ENCODE measurements at regions not wholly inside any gene's neighbourhood (a gene's known extent, or its start where the extent isn't known, plus 50 kb on each side); places are given as distances from the start of the nearest gene placed in this dataset.

DNA sequence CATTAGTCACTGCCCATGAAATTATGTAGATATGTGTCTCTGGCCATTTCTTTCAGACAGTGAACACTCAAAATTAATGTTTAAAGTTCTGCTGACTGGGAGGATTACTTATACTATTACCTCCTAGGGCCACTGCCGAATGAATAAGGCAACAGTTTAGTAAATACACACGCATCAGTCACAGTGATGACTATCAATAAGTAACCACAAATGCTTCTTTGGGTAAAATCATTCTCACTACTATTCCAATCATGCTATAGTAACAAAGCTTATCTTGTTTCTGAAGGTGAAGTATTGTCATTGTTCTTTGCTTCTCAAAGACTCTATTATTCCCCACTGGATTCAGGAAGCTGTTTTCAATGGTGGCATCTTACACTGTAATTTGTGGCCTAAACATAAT is 478.8 kb downstream of the EPHA3 start (continued):
- TF ChIP-seq ZNF70 (CRISPR knock-in tag; IDR thresholded peaks at IDR 0.05) (no peak), ZFP30 (CRISPR knock-in tag; IDR thresholded peaks at IDR 0.05) (no peak)
- TF ChIP-seq, protein P1, sequence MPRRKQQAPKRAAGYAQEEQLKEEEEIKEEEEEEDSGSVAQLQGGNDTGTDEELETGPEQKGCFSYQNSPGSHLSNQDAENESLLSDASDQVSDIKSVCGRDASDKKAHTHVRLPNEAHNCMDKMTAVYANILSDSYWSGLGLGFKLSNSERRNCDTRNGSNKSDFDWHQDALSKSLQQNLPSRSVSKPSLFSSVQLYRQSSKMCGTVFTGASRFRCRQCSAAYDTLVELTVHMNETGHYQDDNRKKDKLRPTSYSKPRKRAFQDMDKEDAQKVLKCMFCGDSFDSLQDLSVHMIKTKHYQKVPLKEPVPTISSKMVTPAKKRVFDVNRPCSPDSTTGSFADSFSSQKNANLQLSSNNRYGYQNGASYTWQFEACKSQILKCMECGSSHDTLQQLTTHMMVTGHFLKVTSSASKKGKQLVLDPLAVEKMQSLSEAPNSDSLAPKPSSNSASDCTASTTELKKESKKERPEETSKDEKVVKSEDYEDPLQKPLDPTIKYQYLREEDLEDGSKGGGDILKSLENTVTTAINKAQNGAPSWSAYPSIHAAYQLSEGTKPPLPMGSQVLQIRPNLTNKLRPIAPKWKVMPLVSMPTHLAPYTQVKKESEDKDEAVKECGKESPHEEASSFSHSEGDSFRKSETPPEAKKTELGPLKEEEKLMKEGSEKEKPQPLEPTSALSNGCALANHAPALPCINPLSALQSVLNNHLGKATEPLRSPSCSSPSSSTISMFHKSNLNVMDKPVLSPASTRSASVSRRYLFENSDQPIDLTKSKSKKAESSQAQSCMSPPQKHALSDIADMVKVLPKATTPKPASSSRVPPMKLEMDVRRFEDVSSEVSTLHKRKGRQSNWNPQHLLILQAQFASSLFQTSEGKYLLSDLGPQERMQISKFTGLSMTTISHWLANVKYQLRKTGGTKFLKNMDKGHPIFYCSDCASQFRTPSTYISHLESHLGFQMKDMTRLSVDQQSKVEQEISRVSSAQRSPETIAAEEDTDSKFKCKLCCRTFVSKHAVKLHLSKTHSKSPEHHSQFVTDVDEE (CRISPR knock-in tag; IDR thresholded peaks at IDR 0.05) = no peak

DNA sequence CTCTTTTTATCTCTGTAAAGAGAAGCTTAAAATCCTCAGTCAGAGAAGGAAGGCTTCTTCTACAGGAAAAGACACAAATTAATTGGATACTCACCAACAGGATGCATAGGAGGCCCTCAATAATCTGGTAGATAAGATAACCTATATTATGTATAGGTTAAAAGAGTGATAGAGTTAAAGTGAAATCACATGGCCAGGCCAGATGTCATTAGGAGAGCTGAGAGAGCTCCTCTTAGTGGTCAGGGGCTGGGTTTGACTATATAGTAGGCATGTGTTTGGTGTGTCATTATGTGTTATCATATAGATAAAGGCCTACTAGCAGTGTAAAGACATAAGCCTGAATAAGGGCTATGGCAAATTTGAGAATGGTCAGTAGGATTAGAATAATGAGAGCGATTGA is 479.3 kb downstream of the EPHA3 start:
- no peak for ATAC-seq
- no peak for TF ChIP-seq SNAI2 (CRISPR knock-in tag; IDR thresholded peaks at IDR 0.05)
- no peak for TF ChIP-seq ZNF565 (CRISPR knock-in tag; conservative IDR thresholded peaks at IDR 0.05; ENCODE audit: low read depth)
- TF ChIP-seq RARB (CRISPR knock-in tag; IDR thresholded peaks at IDR 0.05) = no peak
- TF ChIP-seq TCF4 (CRISPR knock-in tag; IDR thresholded peaks at IDR 0.05; ENCODE audit: borderline replicate concordance) = no peak
- TF ChIP-seq ZC3H10 (CRISPR knock-in tag; IDR thresholded peaks at IDR 0.05) = no peak
- TF ChIP-seq ZNF8 (CRISPR knock-in tag; IDR thresholded peaks at IDR 0.05) = no peak
- TF ChIP-seq BACH2 (CRISPR knock-in tag; IDR thresholded peaks at IDR 0.05; ENCODE audit: borderline replicate concordance) = no peak

DNA sequence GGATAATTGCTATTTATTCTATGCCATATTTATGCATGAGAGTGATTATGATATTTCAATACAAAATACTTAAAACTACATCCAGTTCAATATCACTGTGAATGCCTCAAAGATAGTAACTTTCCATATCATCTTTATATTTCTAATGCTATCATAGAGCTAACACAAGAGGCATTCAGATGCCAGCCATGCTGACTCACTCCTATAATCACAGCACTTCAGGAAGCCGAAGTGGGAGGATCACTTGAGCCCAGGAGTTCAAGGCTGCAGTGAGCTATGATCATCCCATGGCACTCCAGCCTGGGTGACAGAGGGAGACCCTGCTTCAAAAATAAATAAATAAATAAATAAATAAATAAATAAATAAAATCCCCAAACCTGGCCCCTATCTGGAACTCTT is 498.7 kb downstream of the EPHA3 start:
- TF ChIP-seq SNAI2 (CRISPR knock-in tag; IDR thresholded peaks at IDR 0.05) = no peak
- TF ChIP-seq, protein P2, sequence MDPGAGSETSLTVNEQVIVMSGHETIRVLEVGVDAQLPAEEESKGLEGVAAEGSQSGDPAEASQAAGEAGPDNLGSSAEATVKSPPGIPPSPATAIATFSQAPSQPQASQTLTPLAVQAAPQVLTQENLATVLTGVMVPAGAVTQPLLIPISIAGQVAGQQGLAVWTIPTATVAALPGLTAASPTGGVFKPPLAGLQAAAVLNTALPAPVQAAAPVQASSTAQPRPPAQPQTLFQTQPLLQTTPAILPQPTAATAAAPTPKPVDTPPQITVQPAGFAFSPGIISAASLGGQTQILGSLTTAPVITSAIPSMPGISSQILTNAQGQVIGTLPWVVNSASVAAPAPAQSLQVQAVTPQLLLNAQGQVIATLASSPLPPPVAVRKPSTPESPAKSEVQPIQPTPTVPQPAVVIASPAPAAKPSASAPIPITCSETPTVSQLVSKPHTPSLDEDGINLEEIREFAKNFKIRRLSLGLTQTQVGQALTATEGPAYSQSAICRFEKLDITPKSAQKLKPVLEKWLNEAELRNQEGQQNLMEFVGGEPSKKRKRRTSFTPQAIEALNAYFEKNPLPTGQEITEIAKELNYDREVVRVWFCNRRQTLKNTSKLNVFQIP (CRISPR knock-in tag; IDR thresholded peaks at IDR 0.05; ENCODE audit: borderline replicate concordance, low read depth) = no peak
- no peak for TF ChIP-seq ZFP30 (CRISPR knock-in tag; IDR thresholded peaks at IDR 0.05)
- no peak for TF ChIP-seq RARB (CRISPR knock-in tag; IDR thresholded peaks at IDR 0.05)
- no peak for TF ChIP-seq ISL1 (CRISPR knock-in tag; IDR thresholded peaks at IDR 0.05)
- TF ChIP-seq, protein P3, sequence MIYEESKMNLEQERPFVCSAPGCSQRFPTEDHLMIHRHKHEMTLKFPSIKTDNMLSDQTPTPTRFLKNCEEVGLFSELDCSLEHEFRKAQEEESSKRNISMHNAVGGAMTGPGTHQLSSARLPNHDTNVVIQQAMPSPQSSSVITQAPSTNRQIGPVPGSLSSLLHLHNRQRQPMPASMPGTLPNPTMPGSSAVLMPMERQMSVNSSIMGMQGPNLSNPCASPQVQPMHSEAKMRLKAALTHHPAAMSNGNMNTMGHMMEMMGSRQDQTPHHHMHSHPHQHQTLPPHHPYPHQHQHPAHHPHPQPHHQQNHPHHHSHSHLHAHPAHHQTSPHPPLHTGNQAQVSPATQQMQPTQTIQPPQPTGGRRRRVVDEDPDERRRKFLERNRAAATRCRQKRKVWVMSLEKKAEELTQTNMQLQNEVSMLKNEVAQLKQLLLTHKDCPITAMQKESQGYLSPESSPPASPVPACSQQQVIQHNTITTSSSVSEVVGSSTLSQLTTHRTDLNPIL (CRISPR knock-in tag; IDR thresholded peaks at IDR 0.05; ENCODE audit: low read depth) = no peak
- TF ChIP-seq ARNTL (CRISPR knock-in tag; IDR thresholded peaks at IDR 0.05; ENCODE audit: borderline replicate concordance, low read depth) = no peak
- TF ChIP-seq PPARA (CRISPR knock-in tag; IDR thresholded peaks at IDR 0.05; ENCODE audit: borderline replicate concordance) = no peak
- TF ChIP-seq, protein P4, sequence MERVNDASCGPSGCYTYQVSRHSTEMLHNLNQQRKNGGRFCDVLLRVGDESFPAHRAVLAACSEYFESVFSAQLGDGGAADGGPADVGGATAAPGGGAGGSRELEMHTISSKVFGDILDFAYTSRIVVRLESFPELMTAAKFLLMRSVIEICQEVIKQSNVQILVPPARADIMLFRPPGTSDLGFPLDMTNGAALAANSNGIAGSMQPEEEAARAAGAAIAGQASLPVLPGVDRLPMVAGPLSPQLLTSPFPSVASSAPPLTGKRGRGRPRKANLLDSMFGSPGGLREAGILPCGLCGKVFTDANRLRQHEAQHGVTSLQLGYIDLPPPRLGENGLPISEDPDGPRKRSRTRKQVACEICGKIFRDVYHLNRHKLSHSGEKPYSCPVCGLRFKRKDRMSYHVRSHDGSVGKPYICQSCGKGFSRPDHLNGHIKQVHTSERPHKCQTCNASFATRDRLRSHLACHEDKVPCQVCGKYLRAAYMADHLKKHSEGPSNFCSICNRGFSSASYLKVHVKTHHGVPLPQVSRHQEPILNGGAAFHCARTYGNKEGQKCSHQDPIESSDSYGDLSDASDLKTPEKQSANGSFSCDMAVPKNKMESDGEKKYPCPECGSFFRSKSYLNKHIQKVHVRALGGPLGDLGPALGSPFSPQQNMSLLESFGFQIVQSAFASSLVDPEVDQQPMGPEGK (CRISPR knock-in tag; IDR thresholded peaks at IDR 0.05; ENCODE audit: borderline replicate concordance) = no peak
- TF ChIP-seq ZNF8 (CRISPR knock-in tag; IDR thresholded peaks at IDR 0.05) = no peak
- no peak for TF ChIP-seq ZFP3 (CRISPR knock-in tag; IDR thresholded peaks at IDR 0.05)
- TF ChIP-seq BACH2 (CRISPR knock-in tag; IDR thresholded peaks at IDR 0.05; ENCODE audit: borderline replicate concordance) = no peak
- TF ChIP-seq GLIS3 (CRISPR knock-in tag; IDR thresholded peaks at IDR 0.05) = no peak
- no peak for TF ChIP-seq TOX (CRISPR knock-in tag; IDR thresholded peaks at IDR 0.05; ENCODE audit: borderline replicate concordance)
- no peak for TF ChIP-seq ZC3H10 (CRISPR knock-in tag; IDR thresholded peaks at IDR 0.05)
- no peak for TF ChIP-seq ZNF70 (CRISPR knock-in tag; IDR thresholded peaks at IDR 0.05)
- no peak for TF ChIP-seq CSDC2 (CRISPR knock-in tag; IDR thresholded peaks at IDR 0.05)
- TF ChIP-seq ESRRG (CRISPR knock-in tag; IDR thresholded peaks at IDR 0.05) = no peak
- no peak for ATAC-seq

DNA sequence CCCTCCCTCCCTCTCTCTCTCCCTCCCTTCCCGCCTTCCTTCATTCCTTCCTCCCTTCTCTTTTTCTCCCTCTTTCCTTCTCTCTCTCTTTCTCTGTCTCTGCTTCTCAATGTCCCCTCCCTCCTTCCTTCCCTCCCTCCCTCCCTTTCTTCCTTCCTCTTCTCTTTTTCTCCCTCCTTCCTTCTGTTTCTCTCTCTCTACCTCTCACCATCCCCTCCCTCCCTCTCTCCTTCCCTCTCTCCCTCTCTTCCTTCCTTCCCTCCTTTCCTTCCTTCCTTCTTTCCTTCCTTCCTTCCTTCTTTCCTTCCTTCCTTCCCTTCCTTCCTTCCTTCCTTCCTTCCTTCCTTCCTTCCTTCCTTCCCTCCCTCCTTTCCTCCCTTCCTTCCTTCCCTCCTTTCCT is 504.6 kb downstream of the EPHA3 start:
- TF ChIP-seq BACH2 (CRISPR knock-in tag; IDR thresholded peaks at IDR 0.05; ENCODE audit: borderline replicate concordance) (no peak), CSDC2 (CRISPR knock-in tag; IDR thresholded peaks at IDR 0.05) (no peak), SNAI2 (CRISPR knock-in tag; IDR thresholded peaks at IDR 0.05) (no peak), ZNF70 (CRISPR knock-in tag; IDR thresholded peaks at IDR 0.05) (no peak)
- ATAC-seq = no peak

All from SK-N-SH treated with all-trans-retinoic acid at 6 μM for 48 hours (cell line).